ENCODE measurements at regions not wholly inside any gene's neighbourhood (a gene's known extent, or its start where the extent isn't known, plus 50 kb on each side); places are given as distances from the start of the nearest gene placed in this dataset.

DNA sequence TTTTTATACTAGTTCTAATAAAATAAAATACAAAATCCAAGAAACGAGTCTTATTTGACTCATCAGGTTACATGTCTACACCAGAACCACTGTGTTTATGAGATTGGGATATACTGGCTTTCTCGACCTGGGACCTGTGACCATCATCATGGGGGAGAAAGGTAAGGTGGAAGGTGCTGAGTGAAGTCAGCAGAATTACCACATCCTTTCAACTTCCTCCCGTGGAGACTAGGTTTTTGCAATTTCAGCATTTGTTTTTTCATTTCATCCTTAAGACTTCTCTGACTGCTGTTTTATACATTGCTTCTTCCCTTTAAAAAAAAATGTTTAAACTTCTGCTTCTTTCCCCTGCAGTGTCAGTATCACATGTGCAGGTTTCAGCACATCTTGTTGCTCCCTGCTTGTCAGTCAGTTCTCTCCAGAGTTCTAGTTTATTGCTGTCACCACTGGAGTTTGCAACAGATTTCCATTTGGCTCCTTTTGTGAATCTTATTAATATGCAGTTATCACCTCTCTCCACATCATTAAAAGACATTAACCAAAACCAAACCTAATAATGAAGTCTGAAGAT is 60.4 kb upstream of the HAO2 start:
- no peak for DNase-seq (ENCODE audit: low read depth)

- DNase-seq (ENCODE audit: low read depth): no peak
These were observed 59.8 kb upstream of the HAO2 start for GRCh38 chr1:119308806-119309205.

- DNase-seq (ENCODE audit: low read depth): no peak
These were observed 58.3 kb upstream of the HAO2 start for GRCh38 chr1:119310301-119310700.

GRCh38 chr1:119312500-119312899 is 56.1 kb upstream of the HAO2 start:
- no peak for DNase-seq (ENCODE audit: low read depth)

- no peak for DNase-seq (ENCODE audit: low read depth)
These were observed 54.4 kb upstream of the HAO2 start for GRCh38 chr1:119314001-119314796.

DNA sequence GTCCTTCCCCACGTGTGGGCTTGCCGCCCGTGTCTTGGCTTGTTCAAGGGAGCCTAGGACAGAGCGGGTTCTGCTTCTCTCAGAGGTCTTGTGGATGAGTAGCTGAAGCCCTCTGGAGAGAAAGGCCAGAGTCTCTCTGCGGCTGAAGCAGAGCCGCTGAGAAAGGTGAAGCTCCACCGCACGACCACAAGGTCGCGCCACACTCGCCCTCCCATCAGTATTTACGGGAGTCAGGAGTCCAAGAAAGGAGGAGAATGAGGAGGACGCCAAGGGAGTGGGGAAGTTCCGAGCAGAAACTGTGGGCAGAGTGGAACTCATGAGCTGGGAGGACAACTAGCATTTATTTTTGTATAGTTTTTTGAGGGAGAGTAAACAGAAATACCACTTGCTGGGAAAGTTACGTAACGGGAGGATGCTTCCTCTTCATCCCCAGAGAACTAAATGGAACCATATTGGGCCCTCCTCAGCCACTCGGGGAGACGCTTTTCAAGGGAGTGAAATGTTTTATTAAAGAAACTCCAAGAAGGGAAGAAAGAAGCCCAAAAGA is 51.6 kb upstream of the HAO2 start:
- DNase-seq (ENCODE audit: low read depth): no peak

GRCh38 chr1:119318466-119319309 is 49.9 kb upstream of the HAO2 start:
- no peak for DNase-seq (ENCODE audit: low read depth)
